ENCODE measurements at regions not wholly inside any gene's neighbourhood (a gene's known extent, or its start where the extent isn't known, plus 50 kb on each side); places are given as distances from the start of the nearest gene placed in this dataset.

DNA sequence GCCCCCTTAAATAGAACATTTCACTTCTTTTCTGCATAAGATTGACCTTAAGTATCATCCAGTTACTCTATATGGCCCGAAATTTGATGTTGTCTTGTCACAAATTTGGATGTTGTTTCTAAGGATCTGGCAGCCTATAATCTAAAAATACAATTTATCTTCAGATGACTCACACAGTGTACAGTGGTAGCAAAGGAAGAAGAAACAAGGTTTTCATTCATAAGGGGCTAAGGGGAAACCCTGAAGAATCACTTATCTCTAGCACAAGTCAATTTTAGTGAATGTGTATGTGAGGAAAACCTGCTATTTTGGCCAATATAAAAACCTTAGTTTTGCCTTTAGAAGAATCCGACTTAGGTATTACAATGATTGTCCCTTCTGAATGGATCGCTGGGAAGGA is 606.3 kb upstream of the LRFN5 start:
- no peak for TF ChIP-seq POLR2AphosphoS5 (IDR thresholded peaks at IDR 0.05; ENCODE audit: low read depth, low read length)
- TF ChIP-seq TAF1 (IDR thresholded peaks at IDR 0.05; ENCODE audit: borderline replicate concordance, low read depth, low read length): no peak
- TF ChIP-seq, protein P1, sequence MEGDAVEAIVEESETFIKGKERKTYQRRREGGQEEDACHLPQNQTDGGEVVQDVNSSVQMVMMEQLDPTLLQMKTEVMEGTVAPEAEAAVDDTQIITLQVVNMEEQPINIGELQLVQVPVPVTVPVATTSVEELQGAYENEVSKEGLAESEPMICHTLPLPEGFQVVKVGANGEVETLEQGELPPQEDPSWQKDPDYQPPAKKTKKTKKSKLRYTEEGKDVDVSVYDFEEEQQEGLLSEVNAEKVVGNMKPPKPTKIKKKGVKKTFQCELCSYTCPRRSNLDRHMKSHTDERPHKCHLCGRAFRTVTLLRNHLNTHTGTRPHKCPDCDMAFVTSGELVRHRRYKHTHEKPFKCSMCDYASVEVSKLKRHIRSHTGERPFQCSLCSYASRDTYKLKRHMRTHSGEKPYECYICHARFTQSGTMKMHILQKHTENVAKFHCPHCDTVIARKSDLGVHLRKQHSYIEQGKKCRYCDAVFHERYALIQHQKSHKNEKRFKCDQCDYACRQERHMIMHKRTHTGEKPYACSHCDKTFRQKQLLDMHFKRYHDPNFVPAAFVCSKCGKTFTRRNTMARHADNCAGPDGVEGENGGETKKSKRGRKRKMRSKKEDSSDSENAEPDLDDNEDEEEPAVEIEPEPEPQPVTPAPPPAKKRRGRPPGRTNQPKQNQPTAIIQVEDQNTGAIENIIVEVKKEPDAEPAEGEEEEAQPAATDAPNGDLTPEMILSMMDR (IDR thresholded peaks at IDR 0.05): no peak
